K562 (cell line): ENCODE measurements at regions not wholly inside any gene's neighbourhood (a gene's known extent, or its start where the extent isn't known, plus 50 kb on each side); places are given as distances from the start of the nearest gene placed in this dataset.

ENCODE experiments used
- ATAC-seq: fragments of 200-7000 bp; cut with Tn5 transposase; 3 replicates; pipeline ENCODE4 v1.9.1; 2020; ENCODE audit warnings: moderate library complexity
- BruUV-seq: library from RNA; stranded (reverse); fragments of 400-500 nt; replicated peaks from 2 replicates; lab custom pipeline; 2021; lab: Mats Ljungman, UMichigan
- CTCF ChIA-PET: fragments of 300-600 bp; formaldehyde crosslinking; extraction: SDS; loops from one replicate; lab custom pipeline; 2021; ENCODE audit warnings: low intra/inter-chr PET ratio; lab: Yijun Ruan, JAX
- POLR2A ChIA-PET: fragments of 300-600, 350-650 bp; sonication (Branson Sonifier 250); formaldehyde crosslinking; extraction: SDS; loops from one replicate; lab custom pipeline; 2021; ENCODE audit warnings: antibody characterized with exemption, inconsistent platforms; lab: Yijun Ruan, JAX
- DNase-seq, 4 experiments: peaks; one replicate each; pipeline versions ENCODE4 v3.0.0 to v3.0.0-alpha.2; 2011 to 2018; ENCODE audit warnings: low spot score in 3 of 4, mixed read lengths in 3 of 4; ENCODE audit errors: extremely low read depth in 1 of 4
- FAIRE-seq: peaks from 2 replicates; lab custom pipeline; 2011; peaks lifted over from hg19 to GRCh38; lab: Jason Lieb, UNC
- H2AFZ ChIP-seq: 2 replicates; pipeline ENCODE4 v1.6.0; 2011; ENCODE audit warnings: low read depth, low read length, control low read depth, inconsistent platforms
- H3K27ac ChIP-seq: fragments of 200-600 bp; 3 replicates; pipeline ENCODE4 v1.8.0; 2011; ENCODE audit warnings: low read depth, mild to moderate bottlenecking, control low read depth, inconsistent platforms, low read length, moderate library complexity, mixed read lengths; ENCODE audit errors: extremely low read depth
- H3K27me3 ChIP-seq, 2 experiments: fragments of 300-600 bp in 1 of 2; 2 replicates in 1 of 2; 3 replicates in 1 of 2; pipeline versions ENCODE4 v1.6.0 to v1.8.0; 2011; ENCODE audit warnings: inconsistent platforms in 2 of 2, low read length in 2 of 2, mild to moderate bottlenecking in 1 of 2, mixed read lengths in 1 of 2, moderate library complexity in 1 of 2; ENCODE audit not compliant: control insufficient read depth in 2 of 2, insufficient read depth in 2 of 2
- H3K36me3 ChIP-seq: fragments of 300-600 bp; 3 replicates; pipeline ENCODE4 v1.8.0; 2011; ENCODE audit warnings: mild to moderate bottlenecking, low read length, inconsistent platforms; ENCODE audit not compliant: control insufficient read depth, insufficient read depth
- H3K4me1 ChIP-seq, 2 experiments: fragments of 200-600 bp in 1 of 2; replicated peaks in 1 of 2; 2 replicates in 1 of 2; 3 replicates in 1 of 2; pipeline versions ENCODE4 v1.5.1 to v1.8.0; 2011; ENCODE audit warnings: inconsistent platforms in 2 of 2, low read length in 2 of 2, mild to moderate bottlenecking in 1 of 2, mixed read lengths in 1 of 2, moderate library complexity in 1 of 2; ENCODE audit not compliant: control insufficient read depth in 2 of 2, insufficient read depth in 2 of 2
- H3K4me2 ChIP-seq: 2 replicates; pipeline ENCODE4 v1.6.1; 2011; ENCODE audit warnings: low read length, control low read depth, inconsistent platforms, mixed read lengths; ENCODE audit not compliant: insufficient read depth
- H3K4me3 ChIP-seq: fragments of 200-600 bp; sonication (generic), shearing (Covaris generic); 2 replicates; pipeline ENCODE4 v1.5.1; 2016; ENCODE audit warnings: control low read depth, inconsistent platforms
- H3K79me2 ChIP-seq: fragments of 200-600 bp; 3 replicates; pipeline ENCODE4 v1.8.0; 2011; ENCODE audit warnings: low read length, inconsistent platforms; ENCODE audit not compliant: control insufficient read depth, insufficient read depth
- H3K9ac ChIP-seq, 2 experiments: 2 replicates each; pipeline versions ENCODE4 v1.6.0 to v1.6.1; 2011; ENCODE audit warnings: low read depth in 2 of 2, low read length in 2 of 2, control low read depth in 1 of 2, inconsistent platforms in 1 of 2, mild to moderate bottlenecking in 1 of 2, mixed read lengths in 1 of 2; ENCODE audit not compliant: insufficient read depth in 1 of 2
- H3K9me1 ChIP-seq: one replicate; pipeline ENCODE4 v1.6.0; 2011; ENCODE audit warnings: inconsistent platforms, mild to moderate bottlenecking, low read length, moderate library complexity; ENCODE audit not compliant: control insufficient read depth, insufficient read depth
- H3K9me3 ChIP-seq: replicated peaks from 2 replicates; pipeline ENCODE4 v1.5.1; 2011; ENCODE audit warnings: low read depth, low read length, inconsistent platforms; ENCODE audit not compliant: control insufficient read depth, insufficient read depth
- H4K20me1 ChIP-seq: replicated peaks from 2 replicates; pipeline ENCODE4 v1.6.1; 2011; ENCODE audit warnings: low read length, inconsistent platforms, mixed read lengths; ENCODE audit not compliant: control insufficient read depth, insufficient read depth
- HEY1 ChIP-seq: fragments of 250-450 bp; sonication (Bioruptor Pico); IDR thresholded peaks from 2 replicates; pipeline ENCODE4 v1.5.0; 2020; ENCODE audit warnings: mild to moderate bottlenecking, moderate library complexity, borderline replicate concordance
- PHTF2 ChIP-seq: fragments of 250-450 bp; sonication (Bioruptor Pico); IDR thresholded peaks from 2 replicates; pipeline ENCODE4 v1.5.0; 2021; ENCODE audit warnings: mild to moderate bottlenecking
- POLR3A ChIP-seq: IDR thresholded peaks from 2 replicates; pipeline ENCODE4 v1.6.1; 2011; ENCODE audit warnings: borderline replicate concordance, mild to moderate bottlenecking, moderate library complexity; ENCODE audit not compliant: insufficient read length, insufficient read depth; ENCODE audit errors: extremely low read depth
- ZBTB40 ChIP-seq, 2 experiments: fragments of 450-650 bp in 1 of 2; sonication (generic) in 1 of 2; formaldehyde crosslinking in 1 of 2; IDR thresholded peaks; 2 replicates each; pipeline versions ENCODE4 v1.7.1 to v1.9.0; 2016 to 2022; ENCODE audit warnings: inconsistent platforms in 1 of 2, mild to moderate bottlenecking in 1 of 2, missing genetic modification reagents in 1 of 2
- WGBS: fragments of 100-300 bp; shearing (Covaris generic); methylation state at CpG from one replicate; pipeline ENCODE4 v1.1.6; 2016; ENCODE audit warnings: low coverage, mixed read lengths; ENCODE audit not compliant: insufficient coverage; ENCODE audit errors: missing lambda C conversion rate; 5-methylcytosine and 5-hydroxymethylcytosine counted together
- in situ Hi-C: fragments of 300-500 bp; cut with MboI; formaldehyde crosslinking; loops from 4 replicates; pipeline ENCODE4 v1.15.0; 2018; ENCODE audit warnings: inconsistent platforms, mixed read lengths
- intact Hi-C: fragments of 100-400 bp; cut with micrococcal nuclease; formaldehyde crosslinking; loops from 2 replicates; pipeline ENCODE4 v1.14.2; 2022

GRCh38 chr2:49860834-49861233, 706.5 kb upstream of the FSHR start:
- in situ Hi-C loops: no loop called here
- POLR2A ChIA-PET: no interaction called here
- intact Hi-C loops: no loop called here
- no peaks in the 10 kb centered on the region for H4K20me1 ChIP-seq
- H3K4me1 ChIP-seq: no peaks in the 10 kb centered on the region
- CTCF ChIA-PET: no interaction called here
- BruUV-seq: no TSS peak
- TF ChIP-seq PHTF2 (CRISPR knock-in tag): no peak
- no peak for TF ChIP-seq ZBTB40 (IDR thresholded peaks at IDR 0.05)
- TF ChIP-seq ZBTB40 (CRISPR knock-in tag; IDR thresholded peaks at IDR 0.05): no peak
- TF ChIP-seq HEY1 (CRISPR knock-in tag): no peak
- no peak for TF ChIP-seq POLR3A
- no peak overlapping the region for H3K4me3 ChIP-seq
- DNase-seq (no peak), FAIRE-seq (no peak), ATAC-seq (no peak)
- no peak overlapping the region for H3K4me2 ChIP-seq
- no peak overlapping the region for H3K9ac ChIP-seq
- H3K79me2 ChIP-seq: no peaks in the 10 kb centered on the region
- no peaks in the 10 kb centered on the region for H3K36me3 ChIP-seq
- no peak overlapping the region for H3K27ac ChIP-seq
- 6% methylated on average over 2 of the region's 2 CpGs for WGBS
- H3K27me3 ChIP-seq: no peaks in the 10 kb centered on the region
- no peak overlapping the region for H2AFZ ChIP-seq
- H3K9me3 ChIP-seq: no peaks in the 10 kb centered on the region; the same call in 1 of the 2 replicates
- no peaks in the 10 kb centered on the region for H3K9me1 ChIP-seq
